ENCODE measurements at regions not wholly inside any gene's neighbourhood (a gene's known extent, or its start where the extent isn't known, plus 50 kb on each side); places are given as distances from the start of the nearest gene placed in this dataset.

- Mint-ChIP-seq H3K4me1 (peaks cover 0 to 21% (median 5%) of the 10 kb centered on the region in 4 donors), H3K27me3 (peaks cover 5 to 29% (median 12%) of the 10 kb centered on the region in 5 donors), H3K36me3 (no peaks in the 10 kb centered on the region), H3K9me3 (peaks cover 0 to 13% (median 2%) of the 10 kb centered on the region in 9 donors), H3K27ac (no peak overlapping the region), H3K4me3 (no peak overlapping the region)
- POLR2A ChIA-PET, result no interaction called here
- no peak for ATAC-seq
- DNase-seq, result no peak
Measured at GRCh38 chr10:78749200-78749599, 319.6 kb upstream of the ZMIZ1 start.

- Mint-ChIP-seq H3K9me3 (peaks cover 0 to 13% (median 2%) of the 10 kb centered on the region in 9 donors), H3K4me1 (peaks cover 1 to 21% (median 6%) of the 10 kb centered on the region in 4 donors), H3K36me3 (no peaks in the 10 kb centered on the region), H3K27ac (peak overlapping the region in 1 of 10 donors; percentile 14), H3K4me3 (no peak overlapping the region), H3K27me3 (peaks cover 5 to 30% (median 13%) of the 10 kb centered on the region in 5 donors)
- ATAC-seq, result no peak
- DNase-seq, result no peak
- POLR2A ChIA-PET, result no interaction called here
Measured at GRCh38 chr10:78749898-78750297, 318.9 kb upstream of the ZMIZ1 start.

DNA sequence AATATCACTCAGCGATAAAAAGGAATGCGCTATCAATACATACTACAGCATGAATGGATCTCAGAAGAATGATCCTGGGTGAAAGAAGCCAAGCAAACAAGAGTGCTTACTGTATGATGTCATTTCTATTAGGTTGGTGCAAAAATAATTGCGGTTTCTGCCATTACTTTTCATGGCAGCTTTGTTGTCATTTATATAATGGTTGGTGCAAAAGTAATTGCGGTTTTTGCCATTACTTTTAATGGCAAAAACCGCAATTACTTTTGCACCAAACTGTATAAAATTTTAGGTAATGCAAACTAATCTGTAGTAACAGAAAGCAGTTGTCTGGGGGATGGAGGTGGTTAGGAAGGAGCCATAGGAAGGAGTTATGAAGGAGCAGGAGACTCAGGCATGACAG is 318.3 kb upstream of the ZMIZ1 start:
- ATAC-seq (no peak), DNase-seq (no peak)
- Mint-ChIP-seq H3K4me3 (no peak overlapping the region), H3K27me3 (peaks cover 5 to 30% (median 13%) of the 10 kb centered on the region in 5 donors), H3K27ac (peak overlapping the region in 1 of 10 donors; percentile 14), H3K9me3 (peaks cover 0 to 13% (median 2%) of the 10 kb centered on the region in 9 donors), H3K36me3 (no peaks in the 10 kb centered on the region), H3K4me1 (peaks cover 1 to 21% (median 6%) of the 10 kb centered on the region in 4 donors)
- POLR2A ChIA-PET, result no interaction called here

- H3K27me3 Mint-ChIP-seq, result peaks cover 8 to 32% (median 13%) of the 10 kb centered on the region in 5 donors
- H3K9me3 Mint-ChIP-seq, result peaks cover 0 to 13% (median 2%) of the 10 kb centered on the region in 9 donors
- ATAC-seq (no peak), DNase-seq (no peak)
- H3K27ac Mint-ChIP-seq, result no peak overlapping the region
- no peaks in the 10 kb centered on the region for H3K36me3 Mint-ChIP-seq
- peaks cover 2 to 21% (median 6%) of the 10 kb centered on the region in 4 donors for H3K4me1 Mint-ChIP-seq
- H3K4me3 Mint-ChIP-seq, result no peak overlapping the region
- POLR2A ChIA-PET, result no interaction called here
Measured at GRCh38 chr10:78751716-78752115, 317.1 kb upstream of the ZMIZ1 start.

GRCh38 chr10:78752221-78752620 is 316.5 kb upstream of the ZMIZ1 start:
- Mint-ChIP-seq H3K9me3 (peaks cover 0 to 13% (median 2%) of the 10 kb centered on the region in 9 donors), H3K4me3 (no peak overlapping the region), H3K27me3 (peaks cover 8 to 34% (median 13%) of the 10 kb centered on the region in 5 donors), H3K27ac (no peak overlapping the region), H3K4me1 (peaks cover 5 to 21% (median 7%) of the 10 kb centered on the region in 4 donors), H3K36me3 (no peaks in the 10 kb centered on the region)
- DNase-seq, result no peak
- ATAC-seq, result no peak
- POLR2A ChIA-PET, result no interaction called here

DNA sequence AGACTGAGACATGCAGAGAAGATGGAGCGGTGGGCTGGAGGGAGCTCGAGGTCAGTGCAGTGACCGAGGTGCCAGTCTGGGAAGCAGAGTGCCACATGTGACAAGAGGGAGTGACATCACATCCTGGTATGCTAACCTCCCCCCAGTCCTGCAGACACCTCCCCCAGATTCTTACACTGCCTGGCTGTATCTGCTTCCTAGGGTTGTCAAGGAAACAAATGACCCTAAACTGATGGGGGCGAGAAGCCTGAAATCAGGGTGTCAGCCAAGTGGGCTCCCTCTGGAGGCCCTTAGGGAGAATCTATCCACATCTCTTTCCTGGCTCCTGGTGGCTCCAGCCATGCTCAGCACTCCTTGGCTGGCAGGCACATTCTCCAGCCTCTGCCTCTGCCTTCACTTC is 316.1 kb upstream of the ZMIZ1 start:
- ATAC-seq (no peak), DNase-seq (no peak)
- Mint-ChIP-seq H3K4me1 (peaks cover 5 to 21% (median 8%) of the 10 kb centered on the region in 4 donors), H3K27ac (no peak overlapping the region), H3K27me3 (peaks cover 8 to 34% (median 13%) of the 10 kb centered on the region in 5 donors), H3K4me3 (no peak overlapping the region), H3K9me3 (peaks cover 0 to 13% (median 2%) of the 10 kb centered on the region in 9 donors), H3K36me3 (no peaks in the 10 kb centered on the region)
- POLR2A ChIA-PET, result no interaction called here

GRCh38 chr10:78754269-78755062 is 314.3 kb upstream of the ZMIZ1 start:
- ATAC-seq, result no peak
- Mint-ChIP-seq H3K9me3 (no peaks in the 10 kb centered on the region), H3K27ac (peak overlapping the region in 1 of 10 donors; percentile 49), H3K27me3 (peaks cover 8 to 36% (median 19%) of the 10 kb centered on the region in 5 donors), H3K4me1 (peaks cover 5 to 21% (median 8%) of the 10 kb centered on the region in 4 donors), H3K36me3 (no peaks in the 10 kb centered on the region), H3K4me3 (no peak overlapping the region)
- POLR2A ChIA-PET, result no interaction called here
- DNase-seq, result no peak

GRCh38 chr10:78755063-78755701 is 313.6 kb upstream of the ZMIZ1 start:
- no peak for ATAC-seq
- peaks cover 3 to 21% (median 7%) of the 10 kb centered on the region in 4 donors for H3K4me1 Mint-ChIP-seq
- no peak overlapping the region for H3K27ac Mint-ChIP-seq
- DNase-seq, result no peak
- POLR2A ChIA-PET, result no interaction called here
- H3K36me3 Mint-ChIP-seq, result no peaks in the 10 kb centered on the region
- no peaks in the 10 kb centered on the region for H3K9me3 Mint-ChIP-seq
- H3K27me3 Mint-ChIP-seq, result peaks cover 8 to 36% (median 19%) of the 10 kb centered on the region in 5 donors
- H3K4me3 Mint-ChIP-seq, result no peak overlapping the region

DNA sequence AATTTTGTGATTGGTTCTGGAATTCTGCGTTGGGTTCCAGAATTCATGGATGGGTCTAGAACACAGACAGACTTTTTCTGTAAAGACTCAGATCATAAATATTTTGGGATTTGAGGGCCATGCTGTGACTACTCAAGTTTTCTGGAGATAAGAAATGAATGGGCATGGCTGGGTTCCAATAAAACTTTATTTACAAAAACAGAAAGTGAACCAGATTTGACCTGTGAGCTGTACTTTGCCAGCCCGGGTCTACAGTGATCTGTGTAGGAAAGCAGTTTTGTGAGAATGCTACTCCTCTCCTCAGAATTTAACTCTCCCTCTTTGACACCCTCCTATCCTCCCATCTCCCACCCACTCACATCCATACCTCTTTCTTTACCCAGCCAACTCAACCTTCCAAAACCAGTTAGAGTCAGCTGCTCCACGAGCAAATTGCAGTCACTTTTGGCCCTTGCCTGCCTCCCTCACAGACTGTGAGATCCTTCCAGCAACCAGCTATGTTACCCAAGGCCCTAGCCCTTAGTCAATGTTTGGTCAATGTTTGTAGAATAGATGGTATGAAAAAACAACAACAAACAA is 312.8 kb upstream of the ZMIZ1 start:
- H3K27me3 Mint-ChIP-seq, result peaks cover 8 to 36% (median 19%) of the 10 kb centered on the region in 5 donors
- no peaks in the 10 kb centered on the region for H3K36me3 Mint-ChIP-seq
- peak overlapping the region in 1 of 10 donors; percentile 21 for H3K4me3 Mint-ChIP-seq
- POLR2A ChIA-PET, result no interaction called here
- H3K9me3 Mint-ChIP-seq, result no peaks in the 10 kb centered on the region
- no peak for ATAC-seq
- peaks cover 3 to 21% (median 7%) of the 10 kb centered on the region in 4 donors for H3K4me1 Mint-ChIP-seq
- DNase-seq, result no peak
- H3K27ac Mint-ChIP-seq, result no peak overlapping the region

GRCh38 chr10:78756604-78757343 is 312.0 kb upstream of the ZMIZ1 start:
- POLR2A ChIA-PET, result no interaction called here
- ATAC-seq, result no peak
- no peaks in the 10 kb centered on the region for H3K36me3 Mint-ChIP-seq
- peaks cover 3 to 21% (median 7%) of the 10 kb centered on the region in 4 donors for H3K4me1 Mint-ChIP-seq
- peaks cover 8 to 31% (median 18%) of the 10 kb centered on the region in 5 donors for H3K27me3 Mint-ChIP-seq
- DNase-seq, result peak in 1 of 10 donors; percentile 5
- H3K27ac Mint-ChIP-seq, result peak overlapping the region in 1 of 10 donors; percentile 62
- H3K9me3 Mint-ChIP-seq, result no peaks in the 10 kb centered on the region
- peak overlapping the region in 1 of 10 donors; percentile 32 for H3K4me3 Mint-ChIP-seq

GRCh38 chr10:78757344-78757925 is 311.3 kb upstream of the ZMIZ1 start:
- H3K4me3 Mint-ChIP-seq, result no peak overlapping the region
- ATAC-seq (no peak), DNase-seq (no peak)
- H3K4me1 Mint-ChIP-seq, result peaks cover 3 to 20% (median 6%) of the 10 kb centered on the region in 4 donors
- POLR2A ChIA-PET, result no interaction called here
- H3K9me3 Mint-ChIP-seq, result no peaks in the 10 kb centered on the region
- H3K36me3 Mint-ChIP-seq, result no peaks in the 10 kb centered on the region
- H3K27ac Mint-ChIP-seq, result no peak overlapping the region
- peaks cover 7 to 25% (median 17%) of the 10 kb centered on the region in 5 donors for H3K27me3 Mint-ChIP-seq

- ATAC-seq, result no peak
- Mint-ChIP-seq H3K4me3 (no peak overlapping the region), H3K27me3 (peaks cover 3 to 17% (median 16%) of the 10 kb centered on the region in 5 donors), H3K27ac (no peak overlapping the region), H3K9me3 (no peaks in the 10 kb centered on the region), H3K36me3 (no peaks in the 10 kb centered on the region), H3K4me1 (peaks cover 3 to 13% (median 6%) of the 10 kb centered on the region in 4 donors)
- no peak for DNase-seq
- POLR2A ChIA-PET, result no interaction called here
Measured at GRCh38 chr10:78758176-78758575, 310.6 kb upstream of the ZMIZ1 start.
